ENCODE measurements at regions not wholly inside any gene's neighbourhood (a gene's known extent, or its start where the extent isn't known, plus 50 kb on each side); places are given as distances from the start of the nearest gene placed in this dataset.

- no peak for TF ChIP-seq CTCF (conservative IDR thresholded peaks at IDR 0.05)
- TF ChIP-seq ZFX (IDR thresholded peaks at IDR 0.05), result no peak
Measured at GRCh38 chr2:120961396-120961795, 225.7 kb downstream of the GLI2 start.

Measured in C4-2B (cell line).